Lung microvascular endothelial cell (primary cell): ENCODE measurements at regions not wholly inside any gene's neighbourhood (a gene's known extent, or its start where the extent isn't known, plus 50 kb on each side); places are given as distances from the start of the nearest gene placed in this dataset.

Experiments used
- DNase-seq, 2 donors: peaks; one replicate each; pipeline versions ENCODE4 v3.0.0 to v3.0.0-alpha.2; 2010; ENCODE audit warnings: low read depth in 2 of 2

DNA sequence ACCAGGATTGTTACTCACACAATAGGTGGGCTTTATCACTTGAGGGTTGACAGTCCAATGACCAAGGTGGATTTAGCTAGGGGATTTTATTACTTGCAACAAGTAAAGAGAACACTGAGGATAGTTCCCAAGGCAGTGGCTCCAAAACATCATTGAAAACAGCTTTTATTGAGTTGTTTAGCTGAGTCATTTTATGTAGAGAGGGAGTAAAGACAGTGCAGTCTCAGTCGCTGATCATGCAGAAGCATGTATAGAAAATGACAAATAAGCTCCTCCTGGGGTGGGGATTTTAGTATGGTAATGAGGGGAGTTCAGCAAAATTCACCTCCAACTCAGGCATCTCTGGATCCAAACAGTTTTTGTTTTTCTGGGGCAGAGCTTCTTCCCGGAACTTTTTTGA lies 163.0 kb upstream of the CCDC179 start:
- DNase-seq: no peak

DNA sequence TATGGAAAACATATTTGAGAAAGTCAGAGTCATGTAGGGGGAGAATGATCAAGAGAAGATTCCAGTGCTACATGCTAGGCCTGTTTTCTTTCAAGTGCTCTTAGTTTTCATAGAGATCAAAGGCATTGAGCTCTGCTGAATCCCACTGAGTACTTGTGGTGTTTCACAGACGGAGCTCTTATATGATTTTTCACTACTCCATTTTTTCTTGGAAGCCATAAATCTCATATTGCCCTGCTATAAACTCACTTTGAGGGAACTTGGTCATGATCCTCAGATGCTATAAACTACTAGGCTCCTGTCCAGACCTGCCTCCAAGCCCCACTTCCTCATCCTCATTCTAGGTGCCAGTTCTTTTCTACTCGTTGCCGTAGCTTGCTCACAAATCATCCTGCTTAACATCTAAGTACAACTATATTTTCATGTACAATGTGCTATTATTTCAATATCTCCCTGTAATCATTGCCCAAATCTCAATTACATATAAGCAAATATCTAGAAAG lies 180.8 kb upstream of the CCDC179 start:
- DNase-seq: no peak

DNA sequence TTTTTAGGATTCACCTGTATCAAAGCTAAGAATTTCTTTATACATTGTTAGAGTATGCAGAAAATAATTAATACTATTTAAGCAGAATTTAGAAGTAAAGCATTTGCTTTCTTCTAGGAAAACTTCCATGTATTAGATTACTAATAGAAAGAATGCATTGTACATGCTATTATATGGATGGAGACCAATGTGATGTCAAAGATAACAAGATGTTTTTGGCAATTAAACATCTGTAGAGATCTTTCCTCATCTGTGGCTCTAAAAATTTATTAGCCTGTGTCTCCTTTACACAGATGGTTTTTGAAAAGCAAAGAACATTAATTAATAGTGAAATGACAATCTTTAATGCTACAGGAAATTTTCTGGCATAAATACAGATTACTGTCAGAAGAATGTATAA lies 198.4 kb upstream of the CCDC179 start:
- DNase-seq: no peak

DNA sequence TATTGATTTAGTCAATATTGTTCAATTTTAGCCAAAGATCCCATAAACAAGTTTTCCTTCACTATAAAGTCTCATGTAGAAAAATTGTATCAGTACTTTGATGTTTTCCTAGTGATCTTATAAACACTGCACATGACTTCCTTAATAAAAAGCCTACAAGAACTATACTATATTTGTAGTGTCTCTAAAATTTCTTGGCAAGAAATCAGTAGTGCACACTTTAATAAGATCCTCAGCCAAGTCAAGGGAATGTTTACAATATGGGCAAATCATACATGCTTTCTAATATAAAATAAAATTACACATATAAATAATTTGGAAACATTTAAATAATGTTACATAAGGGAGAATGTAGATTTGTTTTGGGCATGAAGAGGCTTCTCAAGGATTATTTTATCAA lies 203.0 kb upstream of the CCDC179 start:
- no peak for DNase-seq

DNA sequence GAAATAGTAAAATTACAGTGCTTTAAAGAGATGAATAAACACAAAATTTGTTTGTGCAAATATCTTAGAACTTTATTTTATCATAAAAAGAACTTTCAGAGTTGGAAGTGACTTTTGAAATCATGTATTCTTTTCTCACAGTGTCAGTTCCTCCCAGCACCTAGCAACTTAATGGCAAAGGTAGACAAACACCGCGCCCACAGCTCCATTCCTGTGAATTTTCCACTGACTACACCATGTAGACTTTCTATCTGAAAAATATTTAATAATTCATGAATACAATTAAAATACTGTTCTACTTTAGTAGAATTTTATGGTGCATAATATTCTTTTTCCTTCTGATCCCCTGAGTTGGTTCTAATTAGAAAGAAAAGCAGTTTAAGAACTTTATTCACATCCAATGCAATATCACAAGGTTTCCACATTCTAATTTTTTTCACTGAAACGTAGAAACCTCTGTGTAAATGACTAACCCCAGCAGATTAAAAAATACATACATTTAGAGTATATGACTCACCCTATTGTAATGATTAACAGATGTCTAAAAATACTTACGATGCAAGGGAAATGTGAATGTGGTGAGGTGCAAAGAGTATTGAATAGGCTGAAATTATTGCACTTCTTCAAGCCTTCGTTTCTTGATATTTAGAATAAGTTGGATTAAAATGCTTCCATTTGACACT lies 218.2 kb upstream of the CCDC179 start:
- DNase-seq: no peak

DNA sequence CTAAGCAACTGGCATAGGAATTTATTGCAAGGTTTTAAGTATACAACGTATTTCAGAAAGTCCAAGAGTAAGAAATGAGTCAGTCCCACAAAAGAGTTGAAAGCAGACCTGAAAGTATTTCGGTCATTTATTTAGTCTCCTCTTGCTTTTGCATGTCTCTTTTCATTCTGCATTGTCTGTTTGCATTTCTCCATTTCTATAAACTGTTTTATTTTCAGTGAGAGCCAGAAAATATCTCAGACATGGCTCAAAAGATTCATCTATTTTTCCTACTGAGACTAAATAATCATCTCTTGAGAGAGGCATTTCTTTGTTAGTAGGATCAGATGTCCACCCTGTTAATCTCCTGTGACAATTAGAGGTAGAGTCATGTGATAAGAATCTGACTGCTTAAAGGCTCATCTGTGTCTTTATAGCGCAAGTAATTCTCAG lies 219.1 kb upstream of the CCDC179 start:
- DNase-seq: no peak

DNA sequence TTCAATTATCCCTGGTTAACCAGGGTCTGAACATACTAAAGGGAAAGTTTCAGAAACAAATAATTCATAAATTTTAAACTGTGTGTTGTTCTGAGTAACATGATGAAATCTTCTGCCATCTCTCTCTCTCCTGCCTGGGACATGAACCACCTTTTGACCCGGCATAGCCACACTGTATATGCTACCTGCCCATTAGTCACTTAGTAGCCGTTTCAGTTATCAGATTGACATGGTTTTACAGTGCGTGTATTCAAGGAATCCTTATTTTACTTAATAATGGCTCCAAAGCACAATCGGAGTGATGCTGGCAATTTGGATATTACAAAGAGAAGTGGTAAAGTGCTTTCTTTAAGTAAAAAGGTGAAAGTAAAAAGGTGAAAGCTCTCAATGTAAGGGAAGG lies 227.1 kb upstream of the CCDC179 start:
- no peak for DNase-seq

DNA sequence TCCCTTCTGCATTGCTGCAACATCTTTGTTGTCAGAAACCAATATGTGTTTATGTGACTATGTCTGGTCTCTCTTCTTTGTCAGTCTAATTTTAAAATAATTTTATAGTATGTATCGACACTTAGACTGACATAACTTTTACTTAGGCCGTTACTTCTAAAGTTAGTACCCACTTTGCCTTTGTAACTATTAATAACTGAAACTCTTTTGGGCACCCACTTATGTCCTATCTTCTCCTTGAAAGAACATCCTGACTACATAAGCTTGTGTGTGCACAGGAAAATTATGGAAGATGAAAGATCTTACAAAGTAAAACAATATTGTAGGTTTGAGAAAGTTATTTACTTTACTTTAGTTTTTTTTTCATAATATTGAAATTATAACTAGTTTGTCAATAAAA lies 230.4 kb upstream of the CCDC179 start:
- DNase-seq: no peak

DNA sequence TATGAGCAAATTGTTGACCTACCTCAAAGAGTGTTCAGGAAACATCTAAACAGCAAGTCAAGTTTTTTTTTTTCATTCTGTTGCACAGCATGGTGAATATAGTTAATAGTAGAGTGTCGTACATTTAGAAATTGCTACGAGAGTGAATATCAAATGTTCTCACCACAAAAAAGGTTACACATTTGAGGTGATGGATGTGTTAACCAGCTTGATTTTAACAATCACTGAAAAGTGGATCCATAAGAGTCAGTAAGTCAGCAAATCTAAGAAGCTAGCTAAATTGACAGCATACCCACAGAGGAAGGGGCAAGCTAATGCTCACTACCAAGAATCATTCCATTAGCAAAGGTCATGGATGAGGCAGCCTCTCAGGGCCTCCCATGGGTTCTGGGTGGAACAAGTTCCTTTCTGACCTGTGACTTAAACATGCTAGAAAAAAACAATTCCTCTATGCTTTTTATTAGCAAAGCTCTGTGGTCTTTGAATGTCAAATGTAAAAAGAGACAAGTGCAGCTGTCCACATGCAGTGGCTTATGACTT lies 235.4 kb upstream of the CCDC179 start:
- DNase-seq: no peak

DNA sequence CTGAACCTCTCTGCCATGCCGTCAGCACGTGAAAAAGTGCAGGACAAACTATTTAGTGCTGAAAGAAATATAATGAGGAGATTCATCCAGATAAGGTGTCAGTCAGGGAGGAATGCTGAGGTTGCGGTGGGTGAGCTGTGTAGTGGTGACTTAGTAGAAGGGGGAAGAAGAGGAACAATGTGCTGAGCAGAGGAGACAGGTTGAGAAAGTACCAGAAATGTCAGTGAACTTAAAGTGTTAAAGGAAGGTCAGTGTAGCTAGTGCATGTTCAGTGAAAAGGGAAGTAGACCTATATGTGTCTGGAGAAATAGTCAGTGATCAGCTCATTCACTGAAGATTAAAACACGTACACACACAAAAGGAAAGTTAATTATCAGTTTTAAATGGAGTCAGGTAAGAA lies 237.6 kb upstream of the CCDC179 start:
- DNase-seq: no peak

DNA sequence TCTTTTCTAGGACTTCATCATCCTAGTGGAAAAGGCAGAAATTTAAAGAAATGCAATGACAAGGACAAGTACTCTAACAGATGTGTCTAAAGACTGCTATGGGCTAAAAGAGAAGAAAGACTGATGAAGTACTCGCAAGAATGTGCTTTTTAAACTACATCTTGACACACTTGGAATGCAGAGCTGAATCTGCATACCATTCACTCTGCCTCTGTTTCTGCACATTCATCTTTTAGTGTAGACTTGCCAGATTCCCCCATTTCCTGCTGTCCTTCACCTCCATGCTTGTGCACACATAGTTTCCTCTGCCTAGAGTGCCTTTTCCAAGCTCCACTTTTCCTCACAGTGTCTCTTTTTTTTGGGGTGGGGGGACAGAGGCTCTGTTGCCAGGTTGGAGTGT lies 239.0 kb upstream of the CCDC179 start:
- no peak for DNase-seq

DNA sequence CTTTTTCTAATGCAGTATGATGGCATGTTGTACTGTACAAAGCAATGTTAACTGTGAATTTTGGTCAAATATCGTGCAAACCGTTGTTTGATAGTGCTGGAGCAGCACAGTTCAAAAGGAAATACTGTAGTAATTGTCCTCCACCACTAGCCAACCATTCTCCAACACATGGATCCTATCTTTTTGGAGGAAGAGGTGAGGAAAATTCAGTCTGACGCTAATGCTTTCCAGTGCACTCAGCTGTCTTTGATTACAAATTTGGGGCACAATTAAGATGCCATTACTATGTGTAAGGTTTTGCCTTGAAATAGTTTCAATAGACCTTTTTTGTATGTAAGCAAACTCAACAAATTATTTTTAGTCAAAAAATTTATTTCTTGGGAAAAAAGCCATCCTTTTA lies 240.5 kb upstream of the CCDC179 start:
- DNase-seq: no peak

DNA sequence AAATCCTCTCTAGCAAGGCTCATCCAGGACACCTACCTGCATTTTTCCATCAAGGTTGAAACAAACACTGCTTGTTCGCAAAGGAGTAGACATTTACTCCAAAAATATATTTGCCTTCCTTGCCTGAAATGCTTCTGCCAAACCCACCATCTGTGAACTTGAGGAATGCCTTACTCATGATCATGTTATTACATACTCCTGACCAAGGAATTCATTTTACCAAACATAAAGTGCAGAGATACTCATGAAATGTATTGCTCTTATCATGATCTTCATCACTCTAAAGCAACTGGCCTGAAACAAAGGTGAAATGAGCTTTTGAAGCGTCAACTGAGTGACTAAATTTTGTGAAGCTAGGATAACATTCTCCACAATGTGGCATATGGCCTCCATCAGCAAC lies 243.1 kb upstream of the CCDC179 start:
- no peak for DNase-seq

DNA sequence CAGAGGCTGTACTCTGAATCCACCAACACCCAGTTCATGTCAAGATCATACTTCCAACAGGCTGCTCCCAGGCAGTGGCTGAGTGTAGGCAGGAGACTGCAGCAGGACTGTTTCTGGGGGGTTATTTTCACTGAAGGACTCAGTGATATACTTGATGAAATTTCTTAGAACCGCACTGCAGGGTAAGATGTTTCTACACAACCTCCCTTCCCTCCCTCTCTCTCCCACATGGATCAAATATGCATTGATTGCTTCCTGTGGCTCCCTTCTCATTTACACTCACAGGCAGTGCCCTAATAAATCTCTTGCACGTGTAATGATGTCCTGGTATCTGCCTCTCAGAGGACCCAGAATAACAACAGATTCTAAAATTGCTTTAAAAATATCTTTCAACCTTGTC lies 251.3 kb upstream of the CCDC179 start:
- DNase-seq: no peak

DNA sequence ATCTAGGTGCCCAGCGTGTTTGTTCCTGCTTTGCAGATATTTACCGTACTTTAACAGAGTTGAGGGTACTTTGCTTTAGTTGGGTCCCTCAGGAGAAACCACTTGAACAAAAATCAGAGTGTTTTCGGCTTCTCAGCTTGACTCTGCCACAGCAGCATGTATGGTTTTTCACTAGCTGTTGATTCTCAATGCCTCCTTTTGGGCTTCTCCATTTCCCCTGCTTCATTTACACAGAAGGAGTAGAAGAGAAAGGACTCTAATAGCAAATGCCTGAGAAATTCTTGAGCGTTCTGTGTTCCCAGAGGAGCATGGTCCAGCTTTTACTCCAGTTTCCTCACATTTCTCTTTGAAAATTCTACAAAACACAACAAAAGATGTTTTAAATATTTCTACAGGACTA lies 252.1 kb upstream of the CCDC179 start:
- no peak for DNase-seq

DNA sequence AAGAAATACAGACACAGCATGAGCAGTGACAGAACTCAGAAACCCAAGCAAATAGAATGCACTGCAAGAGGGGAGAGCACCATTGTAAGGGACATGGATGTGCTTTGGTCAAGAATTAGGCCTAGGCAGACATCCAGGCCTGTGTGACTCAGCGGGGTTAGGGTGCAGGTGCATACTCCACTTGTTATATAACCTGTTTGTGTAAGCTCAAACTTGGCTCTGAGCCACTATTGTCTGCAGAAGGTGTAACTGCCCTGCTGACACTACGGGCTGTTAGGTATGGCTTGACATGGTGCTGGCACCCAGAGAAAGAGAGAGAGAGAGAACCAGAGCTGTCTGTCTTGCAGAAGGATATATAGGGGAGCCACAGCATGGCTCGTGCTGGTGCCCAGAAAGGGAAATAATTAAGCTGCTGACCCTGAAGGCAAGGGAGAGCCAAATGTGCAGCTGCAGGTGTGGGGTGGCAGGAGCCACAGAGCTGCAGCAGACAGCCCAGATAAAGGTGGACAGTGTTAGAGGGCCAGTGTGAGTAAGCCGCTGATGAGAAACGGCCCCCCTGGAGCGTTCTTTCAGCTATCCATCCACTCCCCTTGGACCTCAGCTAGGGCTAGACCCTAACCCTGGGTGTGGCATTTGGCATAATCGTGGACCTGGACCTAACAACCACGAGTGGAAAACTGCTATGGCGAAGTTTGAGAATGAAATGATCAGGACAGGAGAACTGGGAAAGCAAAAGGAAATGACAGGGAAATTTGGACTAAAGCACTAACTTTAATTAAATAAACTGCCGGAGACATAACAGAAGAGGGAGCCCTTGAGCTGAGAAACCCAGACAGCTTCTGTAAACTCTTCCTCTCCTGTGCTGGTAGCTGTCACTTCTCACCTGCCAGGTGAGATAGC lies 253.0 kb upstream of the CCDC179 start:
- DNase-seq: peak; percentile 41 to 70

DNA sequence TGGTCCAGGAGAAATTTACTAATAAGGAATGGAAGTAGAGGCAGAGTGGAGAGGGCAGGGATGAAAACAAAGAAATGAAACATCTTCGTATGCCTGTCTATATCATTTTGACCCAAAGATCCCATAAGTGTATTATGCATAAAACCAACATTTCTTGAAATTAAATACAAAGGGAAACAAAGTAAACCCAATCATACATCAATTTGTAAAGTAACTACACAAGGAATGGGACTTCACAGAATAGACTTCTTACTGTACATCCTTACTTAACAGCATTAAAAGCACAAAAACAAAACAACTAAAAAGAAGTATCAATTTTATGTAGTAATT lies 253.6 kb upstream of the CCDC179 start:
- no peak for DNase-seq

DNA sequence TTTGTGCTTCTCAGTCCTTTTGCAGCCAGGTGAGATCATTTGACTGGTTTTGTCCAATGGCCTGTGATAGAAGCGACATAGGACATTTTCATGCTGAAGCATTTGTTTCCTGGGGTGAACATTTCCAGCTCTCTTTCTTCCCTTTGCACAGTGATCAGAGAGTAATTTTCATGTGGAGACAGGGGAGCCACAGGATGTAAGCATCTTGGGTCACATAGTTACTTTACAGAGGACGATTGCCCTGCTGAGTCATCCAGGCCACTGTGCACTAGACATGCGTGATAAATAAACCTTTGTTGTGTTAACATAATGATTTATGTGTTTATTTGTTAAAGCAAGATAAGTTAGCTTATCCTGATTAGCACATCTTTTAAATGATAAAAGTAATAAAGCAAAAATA lies 263.5 kb upstream of the CCDC179 start:
- DNase-seq: peak; percentile 15 to 17

DNA sequence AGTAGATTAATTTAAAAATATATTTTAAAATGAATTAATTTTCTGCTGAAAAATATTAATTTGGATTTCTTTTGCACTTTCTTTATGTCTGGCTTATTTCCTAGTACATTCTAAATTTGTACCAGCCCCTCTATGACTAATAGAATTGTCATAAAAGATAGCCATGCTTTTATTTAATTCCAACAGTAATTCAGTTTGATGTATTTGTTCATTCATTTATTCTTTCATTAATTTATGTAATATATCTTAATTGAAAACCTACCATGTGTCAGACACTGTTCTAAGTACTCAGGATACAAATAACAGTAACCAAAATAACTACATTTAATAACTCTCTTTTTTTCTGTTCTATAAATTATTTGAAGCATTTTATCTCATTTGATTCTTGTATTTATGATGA lies 264.0 kb upstream of the CCDC179 start:
- DNase-seq: no peak

DNA sequence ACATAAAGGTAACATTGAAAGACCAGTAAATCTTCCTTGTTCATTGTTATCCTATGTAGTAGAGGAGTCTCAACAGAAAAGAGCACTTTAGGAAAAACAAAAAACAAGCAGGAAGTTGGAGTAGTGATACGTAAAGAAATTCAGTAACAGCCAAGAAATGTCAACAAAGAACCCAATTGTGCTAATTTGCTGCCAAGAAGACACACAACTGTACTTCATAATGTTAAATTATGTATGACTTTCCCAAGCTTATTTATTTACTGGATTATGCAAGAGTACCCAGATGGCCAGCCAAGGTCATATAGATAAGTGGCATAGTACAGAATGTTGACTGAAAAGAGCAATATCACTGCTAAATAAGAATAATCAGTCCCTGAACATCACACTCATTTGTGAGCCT lies 264.7 kb upstream of the CCDC179 start:
- DNase-seq: no peak

DNA sequence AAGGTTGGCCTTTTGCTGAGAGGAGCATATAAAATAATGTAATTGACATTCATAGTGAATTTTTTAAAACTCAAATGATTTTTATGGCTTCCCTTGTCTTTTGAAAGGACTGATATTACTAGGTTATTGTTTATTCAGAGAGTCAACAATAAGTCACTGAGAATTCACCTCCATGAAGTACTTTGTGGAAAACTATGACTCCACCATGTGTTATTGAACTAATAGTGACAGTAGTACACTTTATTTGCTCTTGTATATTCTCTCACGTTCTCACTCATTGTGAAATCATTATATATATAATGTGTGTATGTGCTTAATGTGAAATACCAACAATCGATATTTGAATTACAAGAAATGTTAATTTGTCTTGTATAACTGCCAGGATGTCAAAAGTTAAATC lies 267.4 kb upstream of the CCDC179 start:
- no peak for DNase-seq

DNA sequence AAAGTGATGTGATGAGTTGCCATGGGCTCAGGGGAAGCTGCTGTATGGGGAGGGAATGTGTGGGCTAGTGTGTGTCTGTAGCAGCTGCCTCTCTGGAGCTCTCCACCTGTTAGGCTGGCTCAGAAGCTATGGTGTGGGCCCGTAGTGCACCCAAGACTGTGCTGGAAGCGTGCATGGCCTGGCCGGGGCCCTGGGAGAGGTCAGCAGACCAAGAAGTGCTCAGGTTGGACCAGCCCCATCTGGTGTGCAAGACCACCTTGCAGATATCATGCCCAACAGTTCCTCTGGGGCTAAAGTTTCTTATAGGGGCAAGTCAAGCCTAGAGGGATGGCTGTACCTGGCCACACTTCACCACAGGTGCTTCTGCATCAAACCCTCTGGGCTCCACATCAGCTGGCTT lies 274.4 kb upstream of the CCDC179 start:
- no peak for DNase-seq

DNA sequence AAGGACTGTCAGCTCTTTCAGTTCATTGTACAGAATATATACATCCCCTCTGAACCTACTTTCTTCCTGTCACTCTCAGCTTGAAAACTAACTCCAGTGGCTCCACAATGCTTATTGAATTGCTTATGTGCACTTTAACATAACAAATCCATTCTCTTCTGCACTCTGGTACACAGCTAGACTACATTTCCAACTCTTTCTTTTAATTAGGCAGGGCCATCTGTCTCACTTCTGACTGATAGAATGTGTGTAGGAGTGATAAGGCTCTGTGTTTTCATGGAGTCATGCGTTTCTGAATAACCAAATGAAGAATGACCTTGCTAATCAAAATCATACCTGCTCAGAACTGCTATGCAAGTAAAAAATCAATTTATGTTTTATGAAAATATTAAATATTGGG lies 278.5 kb upstream of the CCDC179 start:
- DNase-seq: no peak
